ENCODE measurements at regions not wholly inside any gene's neighbourhood (a gene's known extent, or its start where the extent isn't known, plus 50 kb on each side); places are given as distances from the start of the nearest gene placed in this dataset.
"Not testable (repeated sequence)": the region's sequence is repeated elsewhere in the genome, so short reads cannot be mapped to it uniquely, and the experiment has no call there.

- no peak overlapping the region for H3K4me3 ChIP-seq
- ATAC-seq (no peak), DNase-seq (no peak)
- TF ChIP-seq POLR2A (IDR thresholded peaks at IDR 0.05) (no peak), CTCF (IDR thresholded peaks at IDR 0.05) (no peak)
- intact Hi-C loops (cut with DNase I): no loop called here
- no peaks in the 10 kb centered on the region for H3K27me3 ChIP-seq
- no peaks in the 10 kb centered on the region for H3K36me3 ChIP-seq
- 64% methylated on average over 7 of the region's 7 CpGs for WGBS (ENCODE audit: insufficient coverage, low coverage, low lambda C conversion rate, missing lambda C conversion rate)
- H3K4me1 ChIP-seq: no peaks in the 10 kb centered on the region
- H3K9me3 ChIP-seq: no peaks in the 10 kb centered on the region
- H3K27ac ChIP-seq: no peak overlapping the region
Observed at GRCh38 chr20:53793783-53794383, 200.2 kb upstream of the ZNF217 start.

GRCh38 chr20:53792946-53793536 lies 199.4 kb upstream of the ZNF217 start:
- intact Hi-C loops (cut with DNase I): no loop called here
- no peak for ATAC-seq
- 78% methylated on average over 5 of the region's 5 CpGs for WGBS (ENCODE audit: insufficient coverage, low coverage, low lambda C conversion rate, missing lambda C conversion rate)
- Histone ChIP-seq H3K4me3 (no peak overlapping the region), H3K27me3 (no peaks in the 10 kb centered on the region), H3K9me3 (no peaks in the 10 kb centered on the region), H3K27ac (no peak overlapping the region), H3K4me1 (no peaks in the 10 kb centered on the region), H3K36me3 (no peaks in the 10 kb centered on the region)
- no peak for DNase-seq
- no peak for TF ChIP-seq CTCF (IDR thresholded peaks at IDR 0.05)
- TF ChIP-seq POLR2A (IDR thresholded peaks at IDR 0.05): no peak

- H3K4me1 ChIP-seq: peaks cover 0 to 21% (median 7%) of the 10 kb centered on the region in 4 donors
- TF ChIP-seq POLR2A (IDR thresholded peaks at IDR 0.05) (no peak), CTCF (IDR thresholded peaks at IDR 0.05) (no peak)
- WGBS (ENCODE audit: insufficient coverage, low coverage, low lambda C conversion rate, missing lambda C conversion rate): 84% methylated on average over 10 of the region's 10 CpGs
- H3K36me3 ChIP-seq: no peaks in the 10 kb centered on the region
- no peak overlapping the region for H3K4me3 ChIP-seq
- no peaks in the 10 kb centered on the region for H3K27me3 ChIP-seq
- DNase-seq: peak in 1 of 3 donors; percentile 14
- no peaks in the 10 kb centered on the region for H3K9me3 ChIP-seq
- no peak overlapping the region for H3K27ac ChIP-seq
- no peak for ATAC-seq
- intact Hi-C loops (cut with DNase I): loop anchor here in 1 of 2 donors (10.0 kb wide), 1 partner anchor 75 kb away; no protein-coding TSS in a partner anchor
Observed at GRCh38 chr20:53789989-53790675, 196.5 kb upstream of the ZNF217 start.

GRCh38 chr20:53788253-53789022 lies 194.8 kb upstream of the ZNF217 start:
- intact Hi-C loops (cut with DNase I): loop anchor here in 1 of 2 donors (10.0 kb wide), 1 partner anchor 74 kb away; no protein-coding TSS in a partner anchor
- DNase-seq: peak in 1 of 3 donors; percentile 1

GRCh38 chr20:53787491-53787931 lies 193.9 kb upstream of the ZNF217 start:
- not testable (repeated sequence) for H3K4me3 ChIP-seq, H3K36me3 ChIP-seq, H3K27me3 ChIP-seq, H3K9me3 ChIP-seq, ATAC-seq
- Histone ChIP-seq H3K27ac (peak overlapping the region in 2 of 3 donors; percentile 83 to 85), H3K4me1 (peaks cover 0 to 21% (median 7%) of the 10 kb centered on the region in 4 donors)
- intact Hi-C loops (cut with DNase I): loop anchor here in 1 of 2 donors (10.0 kb wide), 1 partner anchor 73 kb away; no protein-coding TSS in a partner anchor
- peak in 1 of 3 donors; percentile 22 for DNase-seq
- 48% methylated on average over 3 of the region's 8 CpGs for WGBS (ENCODE audit: insufficient coverage, low coverage, low lambda C conversion rate, missing lambda C conversion rate)

More at GRCh38 chr20:53788253-53789022, 194.8 kb upstream of the ZNF217 start:
- 95% methylated on average over 6 of the region's 6 CpGs for WGBS (ENCODE audit: insufficient coverage, low coverage, low lambda C conversion rate, missing lambda C conversion rate)
- ATAC-seq: no peak
- Histone ChIP-seq H3K27ac (no peak overlapping the region), H3K36me3 (no peaks in the 10 kb centered on the region), H3K27me3 (no peaks in the 10 kb centered on the region), H3K4me1 (peaks cover 0 to 21% (median 7%) of the 10 kb centered on the region in 4 donors), H3K4me3 (no peak overlapping the region), H3K9me3 (no peaks in the 10 kb centered on the region)
- no peak for TF ChIP-seq POLR2A (IDR thresholded peaks at IDR 0.05)
- no peak for TF ChIP-seq CTCF (IDR thresholded peaks at IDR 0.05)

Data from right lobe of liver (tissue), 6 donors.